Activated effector memory CD4-positive, alpha-beta T cell treated with anti-CD3 and anti-CD28 coated beads, Interleukin-2, amount 50 U/mL, for 16 hours (primary cell): ENCODE measurements at regions not wholly inside any gene's neighbourhood (a gene's known extent, or its start where the extent isn't known, plus 50 kb on each side); places are given as distances from the start of the nearest gene placed in this dataset.

Experiments
- DNase-seq: peaks from one replicate; pipeline ENCODE4 v3.0.0-alpha.2; 2020

DNA sequence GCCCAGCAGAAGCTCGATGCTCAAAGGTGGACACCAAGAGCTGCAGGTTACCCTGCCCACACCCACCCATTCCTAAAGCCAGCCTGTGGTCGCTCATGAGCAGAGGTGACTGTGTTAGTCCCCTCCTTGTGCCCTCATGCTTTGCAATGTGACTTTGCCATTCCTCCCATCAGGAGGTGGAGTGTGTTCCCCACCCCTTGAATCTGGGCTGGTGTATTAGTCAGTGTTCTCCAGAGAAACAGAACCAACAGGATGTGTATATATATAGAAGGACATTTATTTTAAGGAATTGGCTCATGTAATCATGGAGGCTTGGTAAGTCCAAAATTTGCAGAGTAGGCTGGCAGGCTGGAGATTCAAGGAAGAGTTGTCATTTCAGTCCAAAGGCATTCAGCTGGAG lies 54.4 kb upstream of the RNF24 start:
- DNase-seq: no peak

DNA sequence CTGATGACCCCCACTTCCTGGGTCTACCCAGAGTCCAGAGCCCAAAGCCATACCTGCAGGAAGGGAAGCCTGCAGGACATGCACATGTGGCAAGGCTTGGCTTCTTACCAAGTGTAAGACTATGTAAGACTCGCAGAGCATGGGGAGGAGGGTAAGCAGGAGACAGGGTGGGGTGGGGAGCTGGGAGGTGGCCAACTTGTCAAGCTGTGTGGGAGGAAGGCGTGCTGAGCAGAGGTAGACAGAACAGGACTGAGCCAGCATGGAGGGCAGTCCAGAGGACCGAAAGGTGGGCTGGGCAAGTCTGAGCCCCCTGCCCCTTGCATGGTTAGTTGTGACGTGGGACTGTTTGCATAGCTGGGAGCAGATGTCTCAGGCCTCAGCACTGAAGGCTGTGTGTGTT lies 53.4 kb upstream of the RNF24 start:
- no peak for DNase-seq

DNA sequence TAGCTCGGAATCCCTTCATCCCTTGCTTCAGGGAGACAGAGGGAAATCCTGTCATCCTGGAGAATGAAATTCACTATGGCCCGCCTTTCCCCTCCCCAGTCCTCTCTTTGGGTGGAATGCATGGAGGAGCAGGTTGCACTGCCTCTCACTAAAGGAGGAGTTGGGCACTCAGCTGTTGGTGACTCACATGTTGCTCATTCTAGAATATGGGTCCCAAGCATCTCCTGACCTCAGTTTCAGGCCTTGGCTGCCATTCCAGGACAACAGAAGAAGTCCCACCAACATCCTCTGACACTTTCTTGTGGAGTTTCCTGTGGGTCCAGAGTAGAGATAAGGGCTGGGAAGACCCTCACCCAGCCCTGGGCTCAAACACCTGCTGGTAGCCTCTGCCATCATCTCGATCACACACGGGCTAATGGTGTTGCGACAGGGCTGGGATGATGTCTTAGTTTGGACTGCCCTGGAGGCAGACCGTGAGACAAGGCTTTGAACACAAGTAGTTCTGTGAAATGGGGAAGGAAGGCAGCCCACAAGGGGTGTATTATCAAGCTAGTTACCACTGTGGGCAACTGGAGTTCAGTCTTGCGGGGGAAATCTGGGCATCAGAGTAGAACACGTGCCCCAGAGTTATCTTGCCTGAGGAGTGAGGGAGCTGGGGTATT lies 52.4 kb upstream of the RNF24 start:
- no peak for DNase-seq

DNA sequence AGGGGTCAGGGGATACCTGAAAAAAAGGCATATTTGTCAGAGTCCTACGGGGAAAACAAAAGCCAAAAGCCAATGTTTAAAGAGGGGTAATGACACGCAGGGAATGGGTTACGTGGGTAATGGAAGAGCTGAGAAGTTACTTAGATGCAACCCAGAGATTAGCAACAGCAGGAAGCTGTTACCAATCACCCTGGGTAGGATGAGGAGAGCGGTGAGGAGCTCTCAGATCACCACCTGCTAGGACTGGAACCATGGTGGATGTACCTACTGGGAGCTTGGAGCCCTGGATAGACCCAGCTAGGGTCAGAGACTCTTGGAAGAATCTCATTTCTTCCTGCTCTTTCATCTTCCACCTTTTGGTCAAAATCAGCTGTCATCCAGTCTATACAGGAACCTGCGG lies 51.2 kb upstream of the RNF24 start:
- no peak for DNase-seq

DNA sequence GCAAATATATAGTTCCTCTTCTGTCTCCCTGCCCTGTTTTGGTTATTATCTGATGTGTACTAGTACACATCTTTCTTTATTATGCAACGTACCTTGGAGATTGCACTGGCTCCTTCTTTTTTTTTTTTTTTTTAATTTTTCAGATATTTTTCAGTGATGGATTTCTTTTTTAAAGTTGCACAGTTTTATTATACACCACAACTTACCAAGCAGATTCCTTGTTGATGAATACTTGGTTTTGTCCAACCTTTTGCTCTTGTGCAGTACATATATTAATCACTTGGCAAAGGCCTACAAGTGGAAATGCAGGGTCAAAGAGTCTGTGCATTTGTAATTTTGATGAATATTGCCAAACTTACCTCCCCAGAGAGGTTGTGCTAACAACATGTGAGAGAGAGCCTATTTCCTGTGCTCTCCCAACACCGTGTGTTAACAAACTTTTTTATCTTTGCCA lies 50.1 kb upstream of the RNF24 start:
- DNase-seq: no peak
